GM12873 (cell line): ENCODE measurements at regions not wholly inside any gene's neighbourhood (a gene's known extent, or its start where the extent isn't known, plus 50 kb on each side); places are given as distances from the start of the nearest gene placed in this dataset.

Experiments
- CTCF ChIP-seq: IDR thresholded peaks from 2 replicates; pipeline ENCODE4 v1.5.1; 2012; ENCODE audit warnings: low read depth, mild to moderate bottlenecking, moderate library complexity, low read length, control low read depth; ENCODE audit not compliant: insufficient read depth; ENCODE audit errors: missing control alignments

- no peak for TF ChIP-seq CTCF
Measured at GRCh38 chr4:184313058-184313581, 95.4 kb upstream of the ENPP6 start.

- TF ChIP-seq CTCF, result no peak
Measured at GRCh38 chr4:184312126-184312525, 94.5 kb upstream of the ENPP6 start.

GRCh38 chr4:184310881-184311709 lies 93.4 kb upstream of the ENPP6 start:
- TF ChIP-seq CTCF, result no peak

GRCh38 chr4:184310171-184310567 lies 92.5 kb upstream of the ENPP6 start:
- TF ChIP-seq CTCF, result peak; percentile 68

GRCh38 chr4:184309241-184310170 lies 91.8 kb upstream of the ENPP6 start:
- TF ChIP-seq CTCF, result no peak

GRCh38 chr4:184306949-184307348 lies 89.3 kb upstream of the ENPP6 start:
- no peak for TF ChIP-seq CTCF

GRCh38 chr4:184306470-184306869 lies 88.8 kb upstream of the ENPP6 start:
- no peak for TF ChIP-seq CTCF
